ACC112 (cell line): ENCODE measurements at regions not wholly inside any gene's neighbourhood (a gene's known extent, or its start where the extent isn't known, plus 50 kb on each side); places are given as distances from the start of the nearest gene placed in this dataset.
A peak's percentile ranks its signal among the peaks of the same experiment; 100 is the strongest.
"Not testable (repeated sequence)": the region's sequence is repeated elsewhere in the genome, so short reads cannot be mapped to it uniquely, and the experiment has no call there.

Experiments used
- H2AFZ ChIP-seq: fragments of 200-600 bp; sonication (generic); one replicate; pipeline ENCODE4 v1.6.0; 2017; ENCODE audit warnings: antibody characterized with exemption, low read length; ENCODE audit not compliant: unreplicated experiment
- H3K27ac ChIP-seq: fragments of 200-600 bp; sonication (generic); 2 replicates; pipeline ENCODE4 v1.5.1; 2014; ENCODE audit warnings: low read depth, mild to moderate bottlenecking, antibody characterized with exemption, low read length, moderate library complexity
- H3K27me3 ChIP-seq: fragments of 200-600 bp; sonication (generic); 2 replicates; pipeline ENCODE4 v1.6.1; 2014; ENCODE audit warnings: mild to moderate bottlenecking, antibody characterized with exemption, low read length, moderate library complexity, mixed read lengths; ENCODE audit not compliant: insufficient read depth
- H3K36me3 ChIP-seq: fragments of 200-600 bp; sonication (generic); 2 replicates; pipeline ENCODE4 v1.6.1; 2016; ENCODE audit warnings: mild to moderate bottlenecking, antibody characterized with exemption, low read length, moderate library complexity, mixed read lengths; ENCODE audit not compliant: insufficient read depth
- H3K4me1 ChIP-seq: fragments of 200-600 bp; sonication (generic); one replicate; pipeline ENCODE4 v1.6.1; 2016; ENCODE audit warnings: low read length, mixed read lengths; ENCODE audit not compliant: insufficient read depth, unreplicated experiment, control insufficient read depth
- H3K4me3 ChIP-seq: fragments of 200-600 bp; sonication (generic); 2 replicates; pipeline ENCODE4 v1.5.1; 2014; ENCODE audit warnings: mild to moderate bottlenecking, low read depth, low read length
- H3K79me2 ChIP-seq: fragments of 200-600 bp; sonication (generic); one replicate; pipeline ENCODE4 v1.6.0; 2016; ENCODE audit warnings: low read length; ENCODE audit not compliant: control insufficient read depth, unreplicated experiment, insufficient read depth

GRCh38 chr2:195536906-195537305 is 120.1 kb upstream of the SLC39A10 start:
- H3K27ac ChIP-seq: no peak overlapping the region
- H2AFZ ChIP-seq: no peak overlapping the region
- peaks cover 29% of the 10 kb centered on the region for H3K4me1 ChIP-seq
- H3K27me3 ChIP-seq: no peaks in the 10 kb centered on the region
- no peak overlapping the region for H3K4me3 ChIP-seq
- H3K36me3 ChIP-seq: no peaks in the 10 kb centered on the region
- no peaks in the 10 kb centered on the region for H3K79me2 ChIP-seq

GRCh38 chr2:195535911-195536522 is 121.0 kb upstream of the SLC39A10 start:
- Histone ChIP-seq H3K79me2 (no peaks in the 10 kb centered on the region), H3K36me3 (no peaks in the 10 kb centered on the region), H3K4me3 (no peak overlapping the region), H3K27me3 (no peaks in the 10 kb centered on the region), H3K27ac (no peak overlapping the region), H3K4me1 (peaks cover 32% of the 10 kb centered on the region), H2AFZ (no peak overlapping the region)

- Histone ChIP-seq H3K79me2 (no peaks in the 10 kb centered on the region), H3K4me1 (peaks cover 32% of the 10 kb centered on the region), H3K27me3 (no peaks in the 10 kb centered on the region), H2AFZ (peak overlapping the region; percentile 82), H3K27ac (peak overlapping the region; percentile 95), H3K36me3 (no peaks in the 10 kb centered on the region), H3K4me3 (peak overlapping the region; percentile 79; the same call in 1 of the 2 replicates)
Measured at GRCh38 chr2:195534971-195535370, 122.1 kb upstream of the SLC39A10 start.

DNA sequence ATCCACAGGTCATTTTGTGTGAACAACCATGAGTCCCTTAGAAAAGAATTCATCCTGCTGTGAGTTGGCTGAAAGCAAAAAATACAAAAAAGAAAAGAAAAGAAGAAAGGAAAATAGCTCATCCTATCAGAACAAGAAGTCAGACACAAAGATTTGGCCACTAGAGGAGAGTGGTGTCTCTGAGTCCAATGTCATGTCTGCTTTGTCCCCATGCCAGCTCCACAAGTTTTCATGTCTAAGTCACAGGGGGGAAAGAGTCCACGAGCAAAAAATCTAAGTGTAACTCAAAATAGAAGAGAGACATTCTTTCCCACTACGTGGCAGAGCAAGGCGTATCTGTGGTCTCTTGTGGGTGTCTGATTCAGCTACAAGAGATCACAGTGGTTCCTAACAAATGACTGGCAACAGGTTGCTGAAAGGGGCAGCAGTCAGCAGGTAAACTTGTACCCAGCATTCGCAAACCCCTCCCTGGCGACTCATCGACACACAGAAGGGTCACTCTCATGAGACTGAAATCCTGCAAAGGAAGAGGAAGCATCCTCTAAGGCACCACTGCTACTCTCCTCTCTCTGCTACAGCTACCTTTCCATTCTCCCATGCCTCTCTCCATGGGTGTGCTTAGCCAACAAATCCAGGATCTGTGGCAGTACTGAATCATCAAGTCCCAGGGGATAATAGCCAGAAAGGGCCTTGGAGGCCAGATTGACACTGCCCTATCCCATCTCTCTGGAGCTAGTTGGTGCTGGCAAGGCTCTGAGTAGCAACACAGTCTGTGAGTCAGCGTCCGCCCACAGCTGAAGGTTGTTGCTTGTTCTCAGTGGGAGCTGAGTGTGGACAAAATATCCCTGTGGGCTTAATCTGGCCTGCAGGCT is 123.0 kb upstream of the SLC39A10 start:
- no peaks in the 10 kb centered on the region for H3K36me3 ChIP-seq
- H3K4me1 ChIP-seq: peaks cover 32% of the 10 kb centered on the region
- peak overlapping the region; percentile 95 for H3K27ac ChIP-seq
- H2AFZ ChIP-seq: peak overlapping the region; percentile 96
- peak overlapping the region; percentile 79 for H3K4me3 ChIP-seq
- H3K27me3 ChIP-seq: no peaks in the 10 kb centered on the region
- no peaks in the 10 kb centered on the region for H3K79me2 ChIP-seq

- no peaks in the 10 kb centered on the region for H3K36me3 ChIP-seq
- H3K4me1 ChIP-seq: peaks cover 32% of the 10 kb centered on the region
- peak overlapping the region; percentile 79 for H3K4me3 ChIP-seq
- peak overlapping the region; percentile 95 for H3K27ac ChIP-seq
- peak overlapping the region; percentile 96 for H2AFZ ChIP-seq
- no peaks in the 10 kb centered on the region for H3K79me2 ChIP-seq
- no peaks in the 10 kb centered on the region for H3K27me3 ChIP-seq
Measured at GRCh38 chr2:195532628-195533271, 124.3 kb upstream of the SLC39A10 start.

DNA sequence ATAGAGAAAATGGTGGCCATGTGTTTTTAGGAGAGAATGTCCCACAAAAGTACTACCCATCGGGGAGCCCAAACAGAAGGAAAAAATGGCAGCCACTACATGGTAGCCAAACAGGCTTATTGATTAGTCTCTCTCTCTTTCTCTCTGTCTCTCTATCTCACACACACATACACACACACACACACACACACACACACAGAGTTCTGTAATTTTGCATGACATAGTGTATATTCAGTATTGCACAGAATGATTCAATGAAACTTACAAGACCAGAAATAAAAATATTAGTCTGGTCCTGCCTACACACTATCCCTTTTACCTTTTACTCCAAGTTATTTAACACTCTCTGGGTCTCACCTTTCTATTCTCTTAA is 124.8 kb upstream of the SLC39A10 start:
- Histone ChIP-seq H3K4me3 (peak overlapping the region; percentile 79), H3K27ac (peak overlapping the region; percentile 95), H3K27me3 (no peaks in the 10 kb centered on the region), H2AFZ (peak overlapping the region; percentile 96), H3K79me2 (no peaks in the 10 kb centered on the region), H3K4me1 (peaks cover 32% of the 10 kb centered on the region), H3K36me3 (no peaks in the 10 kb centered on the region)

GRCh38 chr2:195531754-195532153 is 125.3 kb upstream of the SLC39A10 start:
- peak overlapping the region; percentile 96 for H2AFZ ChIP-seq
- peaks cover 32% of the 10 kb centered on the region for H3K4me1 ChIP-seq
- H3K27ac ChIP-seq: peak overlapping the region; percentile 95
- H3K4me3 ChIP-seq: 0 out of 2 replicates have a peak overlapping the region, but pooled peaks have one; percentile 79
- no peaks in the 10 kb centered on the region for H3K79me2 ChIP-seq
- no peaks in the 10 kb centered on the region for H3K27me3 ChIP-seq
- H3K36me3 ChIP-seq: no peaks in the 10 kb centered on the region

- not testable (repeated sequence) for H3K79me2 ChIP-seq, H2AFZ ChIP-seq, H3K27me3 ChIP-seq, H3K36me3 ChIP-seq, H3K4me1 ChIP-seq, H3K27ac ChIP-seq, H3K4me3 ChIP-seq
Measured at GRCh38 chr2:195523242-195523641, 133.8 kb upstream of the SLC39A10 start.

DNA sequence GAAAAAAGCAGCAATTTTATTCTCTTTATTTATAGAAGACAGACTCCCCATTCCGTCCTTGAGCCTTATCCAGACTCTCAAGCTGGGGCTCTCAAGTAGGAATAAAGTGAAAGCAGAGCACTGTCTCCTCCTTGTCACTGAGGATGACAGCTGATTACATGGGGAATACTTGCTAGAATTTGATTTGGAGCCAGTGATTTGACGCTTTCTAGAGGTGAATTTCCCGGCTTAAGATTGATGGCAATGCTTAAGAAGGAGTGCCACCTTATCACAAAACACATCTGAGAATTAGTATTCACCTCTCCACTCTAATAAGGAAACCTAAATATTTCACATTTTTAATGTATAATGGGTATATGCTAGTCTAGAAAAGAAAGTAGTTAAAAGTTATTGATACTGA is 135.4 kb upstream of the SLC39A10 start:
- peak overlapping the region; percentile 67 for H2AFZ ChIP-seq
- no peaks in the 10 kb centered on the region for H3K79me2 ChIP-seq
- H3K27me3 ChIP-seq: no peaks in the 10 kb centered on the region
- no peaks in the 10 kb centered on the region for H3K36me3 ChIP-seq
- peak overlapping the region; percentile 68; the same call in 1 of the 2 replicates for H3K27ac ChIP-seq
- no peak overlapping the region for H3K4me3 ChIP-seq
- peaks cover 8% of the 10 kb centered on the region for H3K4me1 ChIP-seq

- Histone ChIP-seq H3K27ac (peak overlapping the region; percentile 68), H2AFZ (peak overlapping the region; percentile 67), H3K27me3 (no peaks in the 10 kb centered on the region), H3K4me3 (peak overlapping the region; percentile 9; the same call in 1 of the 2 replicates), H3K36me3 (no peaks in the 10 kb centered on the region), H3K4me1 (peaks cover 8% of the 10 kb centered on the region), H3K79me2 (no peaks in the 10 kb centered on the region)
Measured at GRCh38 chr2:195520671-195521155, 136.3 kb upstream of the SLC39A10 start.
